HG03521 (cell line): ENCODE measurements at regions not wholly inside any gene's neighbourhood (a gene's known extent, or its start where the extent isn't known, plus 50 kb on each side); places are given as distances from the start of the nearest gene placed in this dataset.
"Not testable (repeated sequence)": the region's sequence is repeated elsewhere in the genome, so short reads cannot be mapped to it uniquely, and the experiment has no call there.

Source experiments
- ATAC-seq: cut with Tn5 transposase; IDR thresholded peaks from one replicate; pipeline ENCODE4 v1.9.1; 2021; ENCODE audit warnings: mild to moderate bottlenecking, moderate library complexity; ENCODE audit not compliant: unreplicated experiment

GRCh38 chr15:96466389-96466947 lies 136.0 kb downstream of the NR2F2 start:
- ATAC-seq, result no peak

GRCh38 chr15:96468036-96468435 lies 137.5 kb downstream of the NR2F2 start:
- ATAC-seq, result no peak

- ATAC-seq, result no peak
These were observed 140.3 kb downstream of the NR2F2 start for GRCh38 chr15:96470681-96471310.

GRCh38 chr15:96472681-96473080 lies 142.2 kb downstream of the NR2F2 start:
- ATAC-seq, result no peak

GRCh38 chr15:96473556-96473955 lies 143.1 kb downstream of the NR2F2 start:
- ATAC-seq, result no peak

GRCh38 chr15:96474231-96474664 lies 143.7 kb downstream of the NR2F2 start:
- ATAC-seq, result no peak

GRCh38 chr15:96477227-96477626 lies 146.7 kb downstream of the NR2F2 start:
- no peak for ATAC-seq

GRCh38 chr15:96484412-96484811 lies 153.9 kb downstream of the NR2F2 start:
- not testable (repeated sequence) for ATAC-seq

- ATAC-seq, result no peak
These were observed 154.3 kb downstream of the NR2F2 start for GRCh38 chr15:96484830-96485229.

- ATAC-seq, result no peak
These were observed 156.7 kb downstream of the NR2F2 start for GRCh38 chr15:96487245-96487644.

GRCh38 chr15:96491066-96491699 lies 160.7 kb downstream of the NR2F2 start:
- ATAC-seq, result not testable (repeated sequence)

GRCh38 chr15:96491700-96492644 lies 161.5 kb downstream of the NR2F2 start:
- not testable (repeated sequence) for ATAC-seq

GRCh38 chr15:96494505-96494904 lies 164.0 kb downstream of the NR2F2 start:
- ATAC-seq, result no peak

GRCh38 chr15:96495386-96495785 lies 164.9 kb downstream of the NR2F2 start:
- ATAC-seq, result no peak

- ATAC-seq, result no peak
These were observed 167.5 kb downstream of the NR2F2 start for GRCh38 chr15:96497951-96498350.

GRCh38 chr15:96500508-96500907 lies 170.0 kb downstream of the NR2F2 start:
- ATAC-seq, result no peak

- ATAC-seq, result no peak
These were observed 170.9 kb downstream of the NR2F2 start for GRCh38 chr15:96501362-96501761.

- ATAC-seq, result no peak
These were observed 171.7 kb downstream of the NR2F2 start for GRCh38 chr15:96502196-96502595.

GRCh38 chr15:96503276-96503675 lies 172.8 kb downstream of the NR2F2 start:
- no peak for ATAC-seq

GRCh38 chr15:96504371-96504770 lies 173.9 kb downstream of the NR2F2 start:
- ATAC-seq, result no peak

- ATAC-seq, result no peak
These were observed 174.5 kb downstream of the NR2F2 start for GRCh38 chr15:96505014-96505413.
